SU-DHL-6 (cell line): ENCODE measurements at regions not wholly inside any gene's neighbourhood (a gene's known extent, or its start where the extent isn't known, plus 50 kb on each side); places are given as distances from the start of the nearest gene placed in this dataset.

Experiments
- H2AFZ ChIP-seq: fragments of 200-600 bp; sonication (generic); 2 replicates; pipeline ENCODE4 v1.6.1; 2014; ENCODE audit warnings: low read depth, mild to moderate bottlenecking, moderate library complexity, mixed read lengths, antibody characterized with exemption, low read length; ENCODE audit not compliant: severe bottlenecking
- H3F3A ChIP-seq: fragments of 200-600 bp; shearing (Covaris generic); 2 replicates; pipeline ENCODE4 v1.6.0; 2016; ENCODE audit warnings: antibody characterized with exemption, mild to moderate bottlenecking; ENCODE audit not compliant: insufficient read depth
- H3K27ac ChIP-seq: fragments of 200-600 bp; sonication (generic); 2 replicates; pipeline ENCODE4 v1.5.1; 2016; ENCODE audit warnings: low read depth, mild to moderate bottlenecking, low read length, moderate library complexity, mixed read lengths
- H3K27me3 ChIP-seq: fragments of 200-600 bp; sonication (generic), shearing (Covaris generic); 2 replicates; pipeline ENCODE4 v1.6.0; 2014; ENCODE audit warnings: mild to moderate bottlenecking, low read length
- H3K36me3 ChIP-seq: fragments of 200-600 bp; sonication (generic); 2 replicates; pipeline ENCODE4 v1.6.1; 2014; ENCODE audit warnings: mild to moderate bottlenecking, low read length, mixed read lengths
- H3K4me2 ChIP-seq: fragments of 300-600, 200-600 bp; shearing (Covaris generic), sonication (generic); 2 replicates; pipeline ENCODE4 v1.6.0; 2014; ENCODE audit warnings: low read length, low read depth, mild to moderate bottlenecking; ENCODE audit not compliant: poor library complexity, severe bottlenecking
- H3K4me3 ChIP-seq: fragments of 200-600 bp; sonication (generic); 2 replicates; pipeline ENCODE4 v1.5.1; 2014; ENCODE audit warnings: antibody characterized with exemption, low read length, mild to moderate bottlenecking, mixed read lengths; ENCODE audit not compliant: insufficient read depth, poor library complexity, severe bottlenecking
- H3K79me2 ChIP-seq: fragments of 200-600 bp; sonication (generic); 2 replicates; pipeline ENCODE4 v1.6.1; 2014; ENCODE audit warnings: mild to moderate bottlenecking, low read length, moderate library complexity; ENCODE audit not compliant: insufficient read depth
- H3K9ac ChIP-seq: fragments of 200-600 bp; sonication (generic); 2 replicates; pipeline ENCODE4 v1.7.0; 2014; ENCODE audit warnings: mild to moderate bottlenecking, low read length
- H3K9me2 ChIP-seq: fragments of 200-600 bp; sonication (generic); replicated peaks from 2 replicates; pipeline ENCODE4 v1.6.1; 2014; ENCODE audit warnings: low read length; ENCODE audit not compliant: insufficient read depth
- H3K9me3 ChIP-seq: fragments of 200-600 bp; sonication (generic); 2 replicates; pipeline ENCODE4 v1.6.1; 2014; ENCODE audit warnings: low read length, mixed read lengths; ENCODE audit not compliant: insufficient read depth
- H4K20me1 ChIP-seq: fragments of 200-600 bp; sonication (generic); 2 replicates; pipeline ENCODE4 v1.6.1; 2014; ENCODE audit warnings: low read depth, mild to moderate bottlenecking, antibody characterized with exemption, low read length, moderate library complexity, mixed read lengths
- EZH2phosphoT487 ChIP-seq: fragments of 200-600 bp; sonication (generic), shearing (Covaris generic); conservative IDR thresholded peaks from 2 replicates; pipeline ENCODE4 v1.6.1; 2018; ENCODE audit warnings: mild to moderate bottlenecking, antibody characterized with exemption, low read length, moderate library complexity, mixed read lengths
- TF ChIP-seq, protein P1 (sequence below): fragments of 200-600 bp; sonication (generic); IDR thresholded peaks from one replicate; pipeline ENCODE4 v1.5.1; 2017; ENCODE audit warnings: antibody characterized with exemption, mild to moderate bottlenecking, low read length, moderate library complexity; ENCODE audit not compliant: insufficient read depth, poor library complexity, severe bottlenecking

DNA sequence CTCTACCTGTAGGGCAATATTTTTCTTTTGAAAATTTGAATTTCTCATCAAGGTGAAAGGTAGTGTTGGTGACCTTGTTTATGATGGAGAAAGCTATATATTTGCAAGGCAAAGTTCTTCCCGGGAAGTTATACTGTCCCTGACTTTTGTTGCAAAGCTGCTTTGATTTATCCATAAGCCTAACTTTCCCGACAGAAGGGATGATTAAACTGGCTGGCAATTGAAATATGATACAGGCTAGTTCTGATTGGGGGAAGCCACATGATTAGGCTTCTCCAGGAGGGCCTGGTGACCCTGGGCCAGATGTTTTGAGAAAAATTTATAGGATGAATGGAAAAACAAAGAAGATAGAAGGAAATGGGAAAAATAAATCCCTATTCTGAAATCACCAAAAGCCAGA, 215.5 kb downstream of the ACTR3B start:
- Histone ChIP-seq H3F3A (no peaks in the 10 kb centered on the region), H3K36me3 (no peaks in the 10 kb centered on the region), H3K9me2 (no peaks in the 10 kb centered on the region), H3K9me3 (no peaks in the 10 kb centered on the region), H3K27me3 (no peaks in the 10 kb centered on the region), H3K9ac (no peak overlapping the region), H3K4me2 (no peak overlapping the region), H3K79me2 (no peaks in the 10 kb centered on the region), H2AFZ (no peak overlapping the region), H3K27ac (no peak overlapping the region), H3K4me3 (no peak overlapping the region), H4K20me1 (no peaks in the 10 kb centered on the region)
- TF ChIP-seq, protein P1, sequence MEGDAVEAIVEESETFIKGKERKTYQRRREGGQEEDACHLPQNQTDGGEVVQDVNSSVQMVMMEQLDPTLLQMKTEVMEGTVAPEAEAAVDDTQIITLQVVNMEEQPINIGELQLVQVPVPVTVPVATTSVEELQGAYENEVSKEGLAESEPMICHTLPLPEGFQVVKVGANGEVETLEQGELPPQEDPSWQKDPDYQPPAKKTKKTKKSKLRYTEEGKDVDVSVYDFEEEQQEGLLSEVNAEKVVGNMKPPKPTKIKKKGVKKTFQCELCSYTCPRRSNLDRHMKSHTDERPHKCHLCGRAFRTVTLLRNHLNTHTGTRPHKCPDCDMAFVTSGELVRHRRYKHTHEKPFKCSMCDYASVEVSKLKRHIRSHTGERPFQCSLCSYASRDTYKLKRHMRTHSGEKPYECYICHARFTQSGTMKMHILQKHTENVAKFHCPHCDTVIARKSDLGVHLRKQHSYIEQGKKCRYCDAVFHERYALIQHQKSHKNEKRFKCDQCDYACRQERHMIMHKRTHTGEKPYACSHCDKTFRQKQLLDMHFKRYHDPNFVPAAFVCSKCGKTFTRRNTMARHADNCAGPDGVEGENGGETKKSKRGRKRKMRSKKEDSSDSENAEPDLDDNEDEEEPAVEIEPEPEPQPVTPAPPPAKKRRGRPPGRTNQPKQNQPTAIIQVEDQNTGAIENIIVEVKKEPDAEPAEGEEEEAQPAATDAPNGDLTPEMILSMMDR: no peak
- TF ChIP-seq EZH2phosphoT487: no peak

DNA sequence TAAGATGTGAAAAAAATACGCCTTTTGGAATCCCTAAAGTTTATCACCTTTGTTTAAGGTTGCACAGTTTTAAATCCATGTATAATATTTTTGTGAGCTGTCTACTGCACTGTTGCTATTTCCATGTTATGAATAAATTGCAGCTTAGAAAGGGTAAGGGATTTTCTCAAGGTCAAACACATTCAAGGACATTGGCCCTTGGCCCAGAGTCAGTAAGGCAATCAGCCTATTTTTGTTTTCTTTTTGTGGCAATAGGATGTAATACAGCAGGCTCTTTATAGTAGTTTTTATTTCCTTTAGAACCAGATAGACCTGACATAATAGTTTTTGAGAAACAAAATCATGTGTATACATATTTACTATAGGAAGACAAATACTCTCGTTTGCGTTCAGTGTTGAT, 219.8 kb downstream of the ACTR3B start:
- Histone ChIP-seq H3K36me3 (no peaks in the 10 kb centered on the region), H3K4me3 (no peak overlapping the region), H3K9me2 (no peaks in the 10 kb centered on the region), H3K27ac (no peak overlapping the region), H3K9ac (no peak overlapping the region), H2AFZ (no peak overlapping the region), H3K9me3 (no peaks in the 10 kb centered on the region), H3F3A (no peaks in the 10 kb centered on the region), H3K4me2 (no peak overlapping the region), H4K20me1 (no peaks in the 10 kb centered on the region), H3K27me3 (no peaks in the 10 kb centered on the region), H3K79me2 (no peaks in the 10 kb centered on the region)
- TF ChIP-seq, protein P1: no peak
- no peak for TF ChIP-seq EZH2phosphoT487

DNA sequence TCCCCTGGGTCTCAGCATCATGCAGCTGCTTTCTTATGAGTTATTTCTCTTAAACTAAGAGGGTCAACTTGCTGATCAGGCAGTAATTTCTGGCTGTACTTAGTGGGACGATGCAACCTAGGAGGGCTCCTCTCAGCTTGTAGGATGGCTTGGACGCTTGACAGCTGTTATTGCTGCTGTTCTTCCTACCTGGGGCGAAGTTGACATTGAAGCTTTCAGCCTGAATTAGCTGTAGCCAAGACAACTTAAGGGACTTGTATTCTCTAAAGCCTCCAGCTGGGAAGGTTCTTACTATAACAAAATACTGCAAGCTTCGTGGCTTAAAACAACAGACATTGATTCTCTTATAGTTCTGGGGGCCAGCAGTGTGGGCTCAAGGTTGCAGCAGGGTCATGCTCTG, 224.9 kb downstream of the ACTR3B start:
- Histone ChIP-seq H3K4me3 (no peak overlapping the region), H3K9me2 (0 out of 2 replicates have a peak, but pooled peaks cover 3% of the 10 kb centered on the region), H3K9me3 (no peaks in the 10 kb centered on the region), H3K36me3 (no peaks in the 10 kb centered on the region), H2AFZ (no peak overlapping the region), H4K20me1 (no peaks in the 10 kb centered on the region), H3K79me2 (no peaks in the 10 kb centered on the region), H3K4me2 (no peak overlapping the region), H3K27ac (no peak overlapping the region), H3K9ac (no peak overlapping the region), H3F3A (no peaks in the 10 kb centered on the region), H3K27me3 (no peaks in the 10 kb centered on the region)
- no peak for TF ChIP-seq EZH2phosphoT487
- TF ChIP-seq, protein P1: no peak
